DND-41 (cell line): ENCODE measurements at regions not wholly inside any gene's neighbourhood (a gene's known extent, or its start where the extent isn't known, plus 50 kb on each side); places are given as distances from the start of the nearest gene placed in this dataset.

Experiments
- ATAC-seq: fragments of 200-7000 bp; cut with Tn5 transposase; 3 replicates; pipeline ENCODE4 v1.9.1; 2021; ENCODE audit warnings: low read depth; ENCODE audit not compliant: insufficient read depth
- DNase-seq: peaks from one replicate; pipeline ENCODE4 v3.0.0-alpha.2; 2020
- H2AFZ ChIP-seq: 2 replicates; pipeline ENCODE4 v1.6.0; 2012; ENCODE audit warnings: low read depth, low read length
- H3K27ac ChIP-seq: 2 replicates; pipeline ENCODE4 v1.5.1; 2012; ENCODE audit warnings: low read length, inconsistent platforms
- H3K27me3 ChIP-seq: fragments of 200-600 bp; sonication (generic); 2 replicates; pipeline ENCODE4 v1.6.0; 2012; ENCODE audit warnings: low read length, mild to moderate bottlenecking, inconsistent platforms; ENCODE audit not compliant: insufficient read depth, poor library complexity
- H3K36me3 ChIP-seq: 2 replicates; pipeline ENCODE4 v1.5.1; 2012; ENCODE audit warnings: low read length, inconsistent platforms; ENCODE audit not compliant: insufficient read depth
- H3K4me1 ChIP-seq: 2 replicates; pipeline ENCODE4 v1.5.1; 2012; ENCODE audit warnings: mild to moderate bottlenecking, low read length; ENCODE audit not compliant: insufficient read depth
- H3K4me2 ChIP-seq: 2 replicates; pipeline ENCODE4 v1.6.0; 2012; ENCODE audit warnings: mild to moderate bottlenecking, moderate library complexity, low read length, inconsistent platforms; ENCODE audit not compliant: insufficient read depth
- H3K4me3 ChIP-seq, 2 experiments: fragments of 200-600 bp in 1 of 2; shearing (Covaris generic) in 1 of 2; 2 replicates each; pipeline ENCODE4 v1.5.1; 2012 to 2016; ENCODE audit warnings: inconsistent platforms in 2 of 2, low read length in 2 of 2, mild to moderate bottlenecking in 2 of 2, low read depth in 1 of 2, moderate library complexity in 1 of 2
- H3K79me2 ChIP-seq: 2 replicates; pipeline ENCODE4 v1.6.0; 2012; ENCODE audit warnings: low read length, inconsistent platforms; ENCODE audit not compliant: insufficient read depth
- H3K9ac ChIP-seq: 2 replicates; pipeline ENCODE4 v1.6.0; 2012; ENCODE audit warnings: low read depth, mild to moderate bottlenecking, inconsistent platforms, low read length, moderate library complexity
- H3K9me3 ChIP-seq: 2 replicates; pipeline ENCODE4 v1.5.1; 2012; ENCODE audit warnings: low read length, moderate library complexity, mild to moderate bottlenecking, inconsistent platforms; ENCODE audit not compliant: insufficient read depth, severe bottlenecking
- H4K20me1 ChIP-seq: 2 replicates; pipeline ENCODE4 v1.6.0; 2012; ENCODE audit warnings: low read length; ENCODE audit not compliant: insufficient read depth
- EZH2 ChIP-seq: IDR thresholded peaks from 3 replicates; pipeline ENCODE4 v1.6.1; 2012; ENCODE audit warnings: borderline replicate concordance, low read depth, mild to moderate bottlenecking, moderate library complexity, low read length, inconsistent platforms; ENCODE audit not compliant: severe bottlenecking
- TF ChIP-seq, protein P1 (sequence below): IDR thresholded peaks from 2 replicates; pipeline ENCODE4 v1.5.1; 2012; ENCODE audit warnings: borderline replicate concordance, low read length, moderate library complexity, mild to moderate bottlenecking; ENCODE audit not compliant: poor library complexity, severe bottlenecking; ENCODE audit errors: extremely low read depth

DNA sequence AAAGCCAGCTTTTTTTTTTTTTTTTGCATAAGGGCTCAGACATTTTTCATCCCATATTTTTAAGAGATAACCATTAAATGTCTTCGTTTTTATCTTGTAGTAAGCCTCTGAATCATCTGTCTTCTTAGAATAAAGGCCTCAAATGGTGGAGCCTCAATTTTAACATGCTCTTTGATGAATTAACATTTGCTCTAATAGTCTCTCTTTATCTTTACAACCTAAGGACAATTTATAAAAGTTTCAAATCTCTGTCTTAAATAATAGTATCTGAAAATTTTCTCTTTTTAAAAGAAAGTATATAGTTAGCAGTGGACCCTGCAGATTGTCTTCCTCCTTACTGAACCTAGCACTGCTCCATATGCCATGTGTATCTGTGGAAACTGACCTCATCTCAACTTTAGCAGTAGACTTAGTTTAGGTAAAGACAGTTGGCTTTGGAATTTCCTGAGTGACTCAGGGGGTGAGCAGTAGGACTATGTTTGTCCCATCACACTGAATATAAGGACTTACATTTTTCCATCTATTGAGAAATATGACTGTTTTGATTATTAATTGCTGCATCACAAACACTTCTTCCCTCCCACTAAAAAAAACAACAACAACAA is 1658.0 kb downstream of the STIM2 start:
- H3K9me3 ChIP-seq, result no peaks in the 10 kb centered on the region
- no peak overlapping the region for H3K9ac ChIP-seq
- H3K36me3 ChIP-seq, result no peaks in the 10 kb centered on the region
- H3K4me3 ChIP-seq, result no peak overlapping the region
- ATAC-seq (no peak), DNase-seq (no peak)
- H3K4me1 ChIP-seq, result no peaks in the 10 kb centered on the region
- H3K4me2 ChIP-seq, result no peak overlapping the region
- no peaks in the 10 kb centered on the region for H3K27me3 ChIP-seq
- H3K79me2 ChIP-seq, result no peaks in the 10 kb centered on the region
- H4K20me1 ChIP-seq, result no peaks in the 10 kb centered on the region
- no peak overlapping the region for H3K27ac ChIP-seq
- TF ChIP-seq, protein P1, sequence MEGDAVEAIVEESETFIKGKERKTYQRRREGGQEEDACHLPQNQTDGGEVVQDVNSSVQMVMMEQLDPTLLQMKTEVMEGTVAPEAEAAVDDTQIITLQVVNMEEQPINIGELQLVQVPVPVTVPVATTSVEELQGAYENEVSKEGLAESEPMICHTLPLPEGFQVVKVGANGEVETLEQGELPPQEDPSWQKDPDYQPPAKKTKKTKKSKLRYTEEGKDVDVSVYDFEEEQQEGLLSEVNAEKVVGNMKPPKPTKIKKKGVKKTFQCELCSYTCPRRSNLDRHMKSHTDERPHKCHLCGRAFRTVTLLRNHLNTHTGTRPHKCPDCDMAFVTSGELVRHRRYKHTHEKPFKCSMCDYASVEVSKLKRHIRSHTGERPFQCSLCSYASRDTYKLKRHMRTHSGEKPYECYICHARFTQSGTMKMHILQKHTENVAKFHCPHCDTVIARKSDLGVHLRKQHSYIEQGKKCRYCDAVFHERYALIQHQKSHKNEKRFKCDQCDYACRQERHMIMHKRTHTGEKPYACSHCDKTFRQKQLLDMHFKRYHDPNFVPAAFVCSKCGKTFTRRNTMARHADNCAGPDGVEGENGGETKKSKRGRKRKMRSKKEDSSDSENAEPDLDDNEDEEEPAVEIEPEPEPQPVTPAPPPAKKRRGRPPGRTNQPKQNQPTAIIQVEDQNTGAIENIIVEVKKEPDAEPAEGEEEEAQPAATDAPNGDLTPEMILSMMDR, result no peak
- no peak for TF ChIP-seq EZH2
- no peak overlapping the region for H2AFZ ChIP-seq

DNA sequence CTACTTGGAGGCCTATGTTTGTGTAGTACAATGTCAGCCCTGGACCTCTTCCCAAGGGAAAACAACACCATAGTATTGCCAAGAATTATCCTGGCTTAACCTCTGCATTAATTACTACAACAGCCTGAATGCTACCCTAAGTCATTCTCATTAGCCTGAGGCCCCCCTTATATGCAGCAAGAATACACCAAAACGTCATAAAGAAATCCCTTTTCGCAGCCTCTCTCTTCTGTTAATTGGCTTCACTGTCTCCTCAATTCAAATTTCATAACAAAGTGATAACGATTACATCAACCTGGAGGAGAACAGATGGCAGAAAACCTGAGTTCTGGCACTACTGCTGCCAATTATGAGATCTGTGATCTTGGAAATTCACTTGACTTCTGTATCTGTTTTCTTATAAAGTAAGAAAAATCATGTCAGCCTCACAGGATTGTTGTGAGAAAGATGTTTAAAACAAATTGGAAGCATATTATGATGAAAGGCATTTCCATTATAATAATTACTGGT is 1663.1 kb downstream of the STIM2 start:
- H3K36me3 ChIP-seq, result no peaks in the 10 kb centered on the region
- no peak for ATAC-seq
- H3K9ac ChIP-seq, result no peak overlapping the region
- H3K27me3 ChIP-seq, result no peaks in the 10 kb centered on the region
- no peak overlapping the region for H3K27ac ChIP-seq
- H3K79me2 ChIP-seq, result no peaks in the 10 kb centered on the region
- H3K4me3 ChIP-seq, result no peak overlapping the region
- H3K4me2 ChIP-seq, result no peak overlapping the region
- H3K9me3 ChIP-seq, result no peaks in the 10 kb centered on the region
- no peak overlapping the region for H2AFZ ChIP-seq
- no peak for TF ChIP-seq EZH2
- DNase-seq, result no peak
- H3K4me1 ChIP-seq, result no peaks in the 10 kb centered on the region
- H4K20me1 ChIP-seq, result no peaks in the 10 kb centered on the region

DNA sequence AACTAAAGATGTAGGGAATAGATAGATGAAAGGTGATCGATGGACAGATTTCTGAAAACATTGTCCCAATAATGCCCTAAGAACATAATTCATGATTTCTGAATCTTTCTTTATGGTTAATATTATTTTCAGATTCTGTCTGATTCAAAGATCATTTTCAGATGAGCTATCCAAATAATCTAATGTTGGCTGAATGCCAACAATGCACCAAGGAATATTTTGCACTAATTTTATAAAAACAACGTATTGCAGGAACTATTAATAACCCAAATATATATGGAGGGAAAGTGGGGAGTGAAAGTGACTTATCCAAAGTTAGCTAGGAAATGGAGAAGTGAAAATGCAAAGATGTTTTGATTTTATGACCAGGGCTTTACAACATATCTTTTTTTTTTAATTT is 1675.5 kb downstream of the STIM2 start:
- Histone ChIP-seq H3K79me2 (no peaks in the 10 kb centered on the region), H3K27ac (no peak overlapping the region), H3K9me3 (no peaks in the 10 kb centered on the region), H4K20me1 (no peaks in the 10 kb centered on the region), H3K4me3 (no peak overlapping the region), H3K4me1 (no peaks in the 10 kb centered on the region), H3K36me3 (no peaks in the 10 kb centered on the region), H3K4me2 (no peak overlapping the region), H3K9ac (no peak overlapping the region), H2AFZ (no peak overlapping the region), H3K27me3 (no peaks in the 10 kb centered on the region)
- DNase-seq (no peak), ATAC-seq (no peak)
- TF ChIP-seq EZH2, result no peak
- TF ChIP-seq, protein P1, result no peak

DNA sequence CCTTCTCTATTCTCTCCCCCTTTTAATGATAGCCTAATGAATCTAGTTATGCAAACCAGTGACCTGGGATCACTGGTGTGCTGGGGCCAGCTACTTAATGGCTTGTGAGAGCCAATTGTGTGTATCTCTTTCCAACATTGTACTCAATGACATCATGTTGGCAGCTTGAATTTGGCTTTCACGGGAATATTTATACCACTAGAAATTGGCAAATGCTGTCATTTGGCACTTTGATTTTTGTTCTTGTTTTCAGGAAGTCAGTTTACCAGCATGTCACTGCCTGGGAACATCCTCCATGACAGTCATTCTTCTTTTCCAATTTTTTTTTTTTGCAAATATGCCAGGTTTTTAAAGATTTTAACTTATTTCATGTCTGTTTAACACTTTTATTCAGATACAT is 1685.3 kb downstream of the STIM2 start:
- Histone ChIP-seq H3K4me1 (no peaks in the 10 kb centered on the region), H3K4me3 (no peak overlapping the region), H3K27me3 (no peaks in the 10 kb centered on the region), H3K36me3 (no peaks in the 10 kb centered on the region), H4K20me1 (no peaks in the 10 kb centered on the region), H2AFZ (no peak overlapping the region), H3K9me3 (no peaks in the 10 kb centered on the region), H3K9ac (no peak overlapping the region), H3K27ac (no peak overlapping the region), H3K4me2 (no peak overlapping the region), H3K79me2 (no peaks in the 10 kb centered on the region)
- TF ChIP-seq, protein P1, result no peak
- TF ChIP-seq EZH2, result no peak
- no peak for ATAC-seq
- DNase-seq, result no peak
